ENCODE measurements at regions not wholly inside any gene's neighbourhood (a gene's known extent, or its start where the extent isn't known, plus 50 kb on each side); places are given as distances from the start of the nearest gene placed in this dataset.

DNA sequence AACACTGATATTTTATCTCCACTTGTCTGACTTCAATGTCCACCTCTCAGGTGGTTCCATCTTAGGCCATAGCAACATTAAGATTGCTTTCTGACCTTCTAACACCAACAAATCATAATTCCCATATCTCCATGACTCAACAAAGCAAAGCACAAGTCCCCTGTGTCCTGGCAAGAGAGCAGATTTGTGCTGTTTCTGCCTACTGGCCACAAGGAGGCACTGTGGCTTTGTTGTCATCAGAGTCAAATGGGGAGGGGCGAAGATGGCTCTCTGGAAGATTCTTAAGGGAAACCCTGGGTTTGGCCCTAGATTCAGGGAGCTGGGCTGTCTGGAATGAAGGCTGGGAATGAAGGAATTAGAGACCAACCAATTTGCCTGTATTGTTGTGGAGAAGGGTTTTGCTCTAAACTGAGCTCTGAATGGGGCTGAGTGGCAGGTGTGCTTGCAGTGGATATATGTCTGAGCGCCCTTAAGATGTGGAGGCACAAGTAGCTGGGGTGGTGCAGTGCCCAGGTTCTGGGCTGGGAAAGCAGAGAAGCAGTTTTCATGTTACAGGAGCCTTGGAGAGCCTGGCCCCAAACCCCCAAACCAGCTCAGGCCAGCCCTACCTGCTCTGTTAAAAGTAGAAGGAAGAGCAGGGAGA, 154.8 kb upstream of the PRSS58 start:
- H3K27ac Mint-ChIP-seq = no peak overlapping the region

DNA sequence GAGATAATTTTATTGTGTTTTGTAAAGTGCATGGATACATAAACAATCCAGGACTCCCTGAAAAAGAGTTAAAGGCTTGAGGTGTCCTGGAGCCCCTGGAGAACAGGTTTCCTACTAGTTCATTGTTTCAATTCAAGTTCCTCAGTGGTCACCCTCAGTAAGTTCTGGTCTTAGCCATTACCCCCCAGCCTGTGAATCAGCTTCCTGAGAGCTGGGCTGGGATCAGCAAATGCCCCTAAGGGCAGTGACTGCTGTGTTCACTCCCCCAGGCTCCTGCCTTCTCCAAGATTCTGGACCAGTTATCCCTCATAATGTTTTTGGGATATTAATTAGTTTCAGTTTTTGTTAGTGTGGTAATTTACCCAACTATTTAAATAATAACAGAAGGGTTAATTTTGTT, 151.6 kb upstream of the PRSS58 start:
- no peak overlapping the region for H3K4me3 Mint-ChIP-seq
- ChIA-PET POLR2A (no interaction called here), CTCF (no interaction called here)
- DNase-seq = no peak
- H3K36me3 Mint-ChIP-seq (ENCODE audit: low read depth) = no peaks in the 10 kb centered on the region
- H3K4me1 Mint-ChIP-seq = peaks cover 3% of the 10 kb centered on the region
- no peak overlapping the region for H3K27ac Mint-ChIP-seq
- peaks cover 3% of the 10 kb centered on the region for H3K27me3 Mint-ChIP-seq
- H3K9me3 Mint-ChIP-seq = no peaks in the 10 kb centered on the region

More for the DNA sequence above, 154.8 kb upstream of the PRSS58 start:
- H3K4me3 Mint-ChIP-seq = no peak overlapping the region
- ChIA-PET POLR2A (no interaction called here), CTCF (interaction anchor here (0.6 to 2.7 kb wide), 14 partner anchors 11 to 84 kb away, joined by 3 to 14 read pairs (median 4); no protein-coding TSS in a partner anchor)
- peak; percentile 45 for DNase-seq
- peaks cover 3% of the 10 kb centered on the region for H3K4me1 Mint-ChIP-seq
- H3K27me3 Mint-ChIP-seq = peaks cover 3% of the 10 kb centered on the region
- H3K36me3 Mint-ChIP-seq (ENCODE audit: low read depth) = no peaks in the 10 kb centered on the region
- no peaks in the 10 kb centered on the region for H3K9me3 Mint-ChIP-seq

- Mint-ChIP-seq H3K27me3 (peaks cover 4% of the 10 kb centered on the region), H3K4me3 (no peak overlapping the region), H3K36me3 (ENCODE audit: low read depth) (no peaks in the 10 kb centered on the region), H3K4me1 (peaks cover 3% of the 10 kb centered on the region), H3K9me3 (no peaks in the 10 kb centered on the region), H3K27ac (no peak overlapping the region)
- DNase-seq = no peak
- CTCF ChIA-PET = no interaction called here
- POLR2A ChIA-PET = no interaction called here
These were observed 150.9 kb upstream of the PRSS58 start for GRCh38 chr7:142408794-142409193.

GRCh38 chr7:142407939-142408570, 150.2 kb upstream of the PRSS58 start:
- POLR2A ChIA-PET = no interaction called here
- DNase-seq = no peak
- Mint-ChIP-seq H3K4me1 (peaks cover 3% of the 10 kb centered on the region), H3K36me3 (ENCODE audit: low read depth) (no peaks in the 10 kb centered on the region), H3K27ac (no peak overlapping the region), H3K4me3 (no peak overlapping the region), H3K27me3 (peaks cover 9% of the 10 kb centered on the region), H3K9me3 (no peaks in the 10 kb centered on the region)
- CTCF ChIA-PET = no interaction called here

GRCh38 chr7:142405122-142405765, 147.4 kb upstream of the PRSS58 start:
- no peak overlapping the region for H3K4me3 Mint-ChIP-seq
- no peak overlapping the region for H3K27ac Mint-ChIP-seq
- H3K4me1 Mint-ChIP-seq = no peaks in the 10 kb centered on the region
- CTCF ChIA-PET = no interaction called here
- peaks cover 26% of the 10 kb centered on the region for H3K27me3 Mint-ChIP-seq
- H3K9me3 Mint-ChIP-seq = no peaks in the 10 kb centered on the region
- POLR2A ChIA-PET = no interaction called here
- H3K36me3 Mint-ChIP-seq (ENCODE audit: low read depth) = no peaks in the 10 kb centered on the region
- no peak for DNase-seq

- Mint-ChIP-seq H3K9me3 (no peaks in the 10 kb centered on the region), H3K27me3 (peaks cover 30% of the 10 kb centered on the region), H3K4me3 (no peak overlapping the region), H3K27ac (no peak overlapping the region), H3K36me3 (ENCODE audit: low read depth) (no peaks in the 10 kb centered on the region), H3K4me1 (no peaks in the 10 kb centered on the region)
- ChIA-PET CTCF (interaction anchor here (1.1 to 1.6 kb wide), 3 partner anchors 11 to 15 kb away, joined by 3 to 5 read pairs (median 4); no protein-coding TSS in a partner anchor), POLR2A (no interaction called here)
- no peak for DNase-seq
These were observed 144.1 kb upstream of the PRSS58 start for GRCh38 chr7:142401951-142402350.

DNA sequence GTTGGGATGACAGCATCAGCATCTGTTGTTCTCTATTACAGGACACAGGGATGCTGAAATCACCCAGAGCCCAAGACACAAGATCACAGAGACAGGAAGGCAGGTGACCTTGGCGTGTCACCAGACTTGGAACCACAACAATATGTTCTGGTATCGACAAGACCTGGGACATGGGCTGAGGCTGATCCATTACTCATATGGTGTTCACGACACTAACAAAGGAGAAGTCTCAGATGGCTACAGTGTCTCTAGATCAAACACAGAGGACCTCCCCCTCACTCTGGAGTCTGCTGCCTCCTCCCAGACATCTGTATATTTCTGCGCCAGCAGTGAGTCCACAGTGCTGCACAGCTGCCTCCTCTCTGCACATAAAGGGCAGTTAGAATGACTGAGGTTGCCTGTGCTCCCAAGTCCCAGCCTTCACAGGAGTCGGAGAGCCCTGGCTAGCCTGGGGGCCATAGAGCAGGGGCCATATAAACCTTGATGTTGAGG, 142.2 kb upstream of the PRSS58 start:
- Mint-ChIP-seq H3K27ac (no peak overlapping the region), H3K4me3 (no peak overlapping the region), H3K9me3 (no peaks in the 10 kb centered on the region), H3K36me3 (ENCODE audit: low read depth) (no peaks in the 10 kb centered on the region), H3K4me1 (no peaks in the 10 kb centered on the region), H3K27me3 (peaks cover 29% of the 10 kb centered on the region)
- ChIA-PET CTCF (no interaction called here), POLR2A (no interaction called here)
- no peak for DNase-seq

GRCh38 chr7:142391191-142391992, 133.5 kb upstream of the PRSS58 start:
- Mint-ChIP-seq H3K9me3 (no peaks in the 10 kb centered on the region), H3K27ac (peak overlapping the region; percentile 13), H3K4me3 (peak overlapping the region; percentile 36), H3K36me3 (ENCODE audit: low read depth) (no peaks in the 10 kb centered on the region), H3K27me3 (no peaks in the 10 kb centered on the region), H3K4me1 (no peaks in the 10 kb centered on the region)
- CTCF ChIA-PET = interaction anchor here (0.6 to 1.6 kb wide), 5 partner anchors 22 to 612 kb away, joined by 3 to 5 read pairs (median 3); no protein-coding TSS in a partner anchor
- DNase-seq = peak; percentile 47
- POLR2A ChIA-PET = interaction anchor here (0.7 to 1.4 kb wide), 2 partner anchors 408 to 416 kb away, joined by 3 to 4 read pairs; no protein-coding TSS in a partner anchor

DNA sequence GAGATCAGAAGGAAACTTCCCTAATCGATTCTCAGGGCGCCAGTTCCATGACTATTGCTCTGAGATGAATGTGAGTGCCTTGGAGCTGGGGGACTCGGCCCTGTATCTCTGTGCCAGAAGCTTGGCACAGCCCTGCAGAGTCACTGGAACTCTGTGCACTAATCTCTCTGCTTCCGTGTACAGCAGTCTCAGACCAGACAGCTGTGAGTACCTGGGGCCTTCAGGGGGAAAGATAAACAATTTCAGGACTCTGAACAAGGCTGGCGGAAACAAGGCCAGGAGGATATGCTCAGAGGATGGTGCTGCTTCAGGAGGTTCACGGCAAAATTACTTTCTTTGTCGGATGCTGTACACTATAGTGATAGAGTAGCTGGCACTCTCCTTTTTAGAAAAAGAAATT, 131.7 kb upstream of the PRSS58 start:
- H3K4me3 Mint-ChIP-seq = no peak overlapping the region
- ChIA-PET POLR2A (no interaction called here), CTCF (interaction anchor here (0.5 kb wide), 1 partner anchor 871 kb away, joined by 3 read pairs; no protein-coding TSS in a partner anchor)
- peaks cover 10% of the 10 kb centered on the region for H3K4me1 Mint-ChIP-seq
- DNase-seq = no peak
- H3K27me3 Mint-ChIP-seq = no peaks in the 10 kb centered on the region
- H3K36me3 Mint-ChIP-seq (ENCODE audit: low read depth) = no peaks in the 10 kb centered on the region
- H3K9me3 Mint-ChIP-seq = no peaks in the 10 kb centered on the region
- no peak overlapping the region for H3K27ac Mint-ChIP-seq

GRCh38 chr7:142385491-142386340, 127.9 kb upstream of the PRSS58 start:
- CTCF ChIA-PET = interaction anchor here (0.7 to 3.4 kb wide), 21 partner anchors 11 to 855 kb away, joined by 3 to 19 read pairs (median 3); no protein-coding TSS in a partner anchor
- peak; percentile 57 for DNase-seq
- peak overlapping the region; percentile 37 for H3K27ac Mint-ChIP-seq
- POLR2A ChIA-PET = no interaction called here
- H3K4me3 Mint-ChIP-seq = no peak overlapping the region
- no peaks in the 10 kb centered on the region for H3K9me3 Mint-ChIP-seq
- no peaks in the 10 kb centered on the region for H3K27me3 Mint-ChIP-seq
- peaks cover 28% of the 10 kb centered on the region for H3K4me1 Mint-ChIP-seq
- H3K36me3 Mint-ChIP-seq (ENCODE audit: low read depth) = no peaks in the 10 kb centered on the region

DNA sequence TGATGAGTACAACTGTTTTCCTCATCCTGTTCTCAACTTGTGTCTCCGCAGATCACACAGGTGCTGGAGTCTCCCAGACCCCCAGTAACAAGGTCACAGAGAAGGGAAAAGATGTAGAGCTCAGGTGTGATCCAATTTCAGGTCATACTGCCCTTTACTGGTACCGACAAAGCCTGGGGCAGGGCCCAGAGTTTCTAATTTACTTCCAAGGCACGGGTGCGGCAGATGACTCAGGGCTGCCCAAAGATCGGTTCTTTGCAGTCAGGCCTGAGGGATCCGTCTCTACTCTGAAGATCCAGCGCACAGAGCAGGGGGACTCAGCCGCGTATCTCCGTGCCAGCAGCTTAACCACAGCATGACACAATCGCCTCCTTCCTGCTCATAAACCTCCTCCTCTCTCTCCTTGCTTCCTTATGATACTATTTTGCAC, 126.7 kb upstream of the PRSS58 start:
- Mint-ChIP-seq H3K4me3 (peak overlapping the region; percentile 19), H3K9me3 (no peaks in the 10 kb centered on the region), H3K27ac (peak overlapping the region; percentile 81), H3K36me3 (ENCODE audit: low read depth) (no peaks in the 10 kb centered on the region), H3K4me1 (peaks cover 28% of the 10 kb centered on the region), H3K27me3 (no peaks in the 10 kb centered on the region)
- DNase-seq = peak; percentile 42
- POLR2A ChIA-PET = interaction anchor here (1.0 to 1.5 kb wide), 2 partner anchors 413 to 426 kb away, joined by 3 read pairs; no protein-coding TSS in a partner anchor
- CTCF ChIA-PET = interaction anchor here (0.7 to 3.4 kb wide), 17 partner anchors 11 to 824 kb away, joined by 3 to 19 read pairs (median 3); no protein-coding TSS in a partner anchor

Data from activated CD4-positive, alpha-beta memory T cell treated with anti-CD3 and anti-CD28 coated beads, Interleukin-2, amount 10 ng/mL, durations not matched to agents 7 days and 5 days (primary cell).